CD4-positive, alpha-beta T cell treated with Interleukin-4 for 4 hours (primary cell): ENCODE measurements at regions not wholly inside any gene's neighbourhood (a gene's known extent, or its start where the extent isn't known, plus 50 kb on each side); places are given as distances from the start of the nearest gene placed in this dataset.

Experiments
- DNase-seq: peaks from one replicate; pipeline ENCODE4 v3.0.0-alpha.2; 2020

DNA sequence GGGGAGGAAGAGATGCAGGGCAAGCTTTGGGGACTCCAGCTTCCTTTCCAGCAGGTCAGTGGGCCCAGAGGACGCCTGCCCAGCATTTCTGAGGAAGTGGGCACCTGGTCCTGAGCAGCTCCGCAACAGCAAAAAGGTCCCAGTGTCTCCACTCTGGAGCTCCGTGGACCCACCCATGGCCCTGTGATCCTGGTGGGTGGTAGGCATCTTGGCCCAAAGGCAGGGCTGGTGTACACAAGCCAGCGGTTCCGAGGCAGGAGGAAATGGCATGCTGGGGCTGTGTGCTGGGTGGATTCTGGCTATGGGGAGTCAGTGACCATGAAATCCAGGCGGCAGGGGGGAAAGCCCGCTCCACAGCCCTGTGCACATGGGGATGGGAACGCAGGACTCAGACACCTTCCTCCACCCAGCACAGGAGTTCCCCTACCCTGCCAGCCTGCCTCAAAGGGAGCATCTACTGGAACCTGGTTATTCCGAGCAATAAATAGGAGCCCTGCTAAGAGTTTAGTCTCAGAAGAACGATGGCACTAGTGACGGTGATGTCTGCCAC is 206.0 kb downstream of the GLI2 start:
- no peak for DNase-seq

GRCh38 chr2:120942658-120943057 is 207.0 kb downstream of the GLI2 start:
- no peak for DNase-seq

DNA sequence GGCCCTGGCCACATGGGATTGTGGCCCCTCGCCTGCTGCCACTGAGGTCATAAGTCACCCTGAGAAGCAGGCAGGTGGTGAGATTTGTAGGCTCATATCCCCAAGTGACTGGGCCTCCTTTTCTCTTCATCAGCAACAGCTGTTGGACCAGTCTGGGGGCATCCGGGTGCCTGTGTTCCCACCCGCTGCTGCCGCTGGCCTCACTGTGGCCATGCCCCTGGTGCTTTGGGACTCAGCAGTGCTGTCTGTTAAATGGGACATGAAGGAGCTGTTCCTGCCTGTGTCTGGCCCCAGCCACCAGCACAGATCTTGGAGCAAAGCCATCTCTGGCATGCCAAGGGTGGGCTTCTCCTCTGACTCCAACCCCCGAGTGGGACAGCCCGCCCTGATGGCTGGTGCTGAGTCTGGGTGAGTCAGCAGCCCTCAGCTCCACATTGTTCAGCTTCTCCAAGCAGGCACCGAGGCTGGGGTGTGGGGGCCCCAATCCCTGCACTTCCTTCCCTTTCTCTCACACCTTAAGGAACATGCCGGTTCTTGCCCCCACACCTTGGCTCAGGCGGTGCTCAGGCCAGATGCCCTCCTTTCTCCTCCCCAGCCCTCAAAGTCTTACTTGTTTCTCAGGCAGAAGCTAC is 207.9 kb downstream of the GLI2 start:
- DNase-seq, result no peak

DNA sequence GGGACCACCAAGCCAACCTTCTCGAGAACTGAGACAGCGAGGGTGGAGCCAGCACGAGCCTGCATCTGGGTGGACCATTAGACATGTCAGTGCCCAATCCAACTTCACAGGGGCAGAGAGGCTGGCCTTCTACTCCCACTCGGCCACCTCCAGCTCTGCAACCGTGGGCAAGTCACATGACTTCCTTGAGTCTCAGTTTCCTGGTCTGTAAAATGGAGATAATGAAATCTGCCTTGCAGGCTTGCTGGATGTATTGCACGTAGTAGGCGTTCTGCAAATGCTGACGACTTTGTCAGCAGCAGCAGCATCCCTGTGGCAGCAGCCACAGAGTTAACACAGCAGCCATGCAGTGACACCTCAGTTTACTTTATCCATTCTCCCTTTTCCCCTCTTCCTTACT is 208.9 kb downstream of the GLI2 start:
- no peak for DNase-seq

DNA sequence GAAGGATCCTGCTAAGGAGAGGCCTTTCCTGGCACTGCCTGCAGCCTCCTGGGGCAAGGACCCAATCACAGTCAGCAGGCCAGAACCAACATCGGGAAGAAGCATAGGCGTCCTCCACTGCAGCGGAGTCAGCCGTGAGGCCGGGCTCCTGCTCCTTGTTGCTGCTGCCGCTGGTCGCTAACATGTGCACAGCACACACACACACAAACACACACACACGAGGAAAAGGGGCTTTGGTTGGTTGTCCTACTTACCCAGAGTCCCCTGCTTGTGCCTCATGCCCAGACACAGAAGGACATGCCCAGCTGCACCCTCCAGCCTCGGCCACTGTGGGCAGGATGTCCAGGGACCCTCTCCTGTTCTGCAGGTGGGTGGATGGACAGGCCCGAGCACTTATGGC is 209.4 kb downstream of the GLI2 start:
- DNase-seq, result no peak

DNA sequence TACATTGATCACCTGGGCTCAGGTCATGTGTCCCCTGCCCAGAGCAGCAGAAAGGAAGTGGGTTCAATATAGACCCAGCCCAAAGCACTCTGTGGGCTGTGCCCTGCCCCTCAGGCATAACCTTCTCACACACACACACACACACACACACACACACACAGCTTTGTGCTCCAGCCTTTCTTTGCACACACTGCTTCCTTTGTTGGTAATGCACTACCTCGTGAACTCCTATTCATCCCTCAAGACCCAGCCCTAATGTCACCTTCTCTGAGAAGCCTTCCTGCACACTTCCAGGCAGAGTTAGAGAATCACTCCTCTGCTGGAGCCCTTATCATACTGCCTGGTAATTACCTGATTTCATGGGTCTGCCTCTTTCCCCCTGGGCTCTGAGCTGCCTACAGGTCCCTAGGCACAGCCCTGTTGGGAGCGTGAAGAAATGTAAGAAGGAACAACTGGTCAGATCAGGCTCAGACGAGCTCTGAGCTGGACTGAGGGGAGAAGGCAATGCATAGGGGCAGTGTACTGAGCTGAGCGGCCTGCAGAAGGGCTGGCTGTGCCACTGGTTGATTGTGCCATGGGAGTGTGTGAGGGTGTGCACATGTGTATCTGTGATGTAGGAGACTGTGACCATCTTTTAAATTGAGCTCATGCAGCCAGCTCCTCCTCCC is 210.3 kb downstream of the GLI2 start:
- DNase-seq, result no peak

GRCh38 chr2:120947327-120947726 is 211.7 kb downstream of the GLI2 start:
- DNase-seq, result no peak

DNA sequence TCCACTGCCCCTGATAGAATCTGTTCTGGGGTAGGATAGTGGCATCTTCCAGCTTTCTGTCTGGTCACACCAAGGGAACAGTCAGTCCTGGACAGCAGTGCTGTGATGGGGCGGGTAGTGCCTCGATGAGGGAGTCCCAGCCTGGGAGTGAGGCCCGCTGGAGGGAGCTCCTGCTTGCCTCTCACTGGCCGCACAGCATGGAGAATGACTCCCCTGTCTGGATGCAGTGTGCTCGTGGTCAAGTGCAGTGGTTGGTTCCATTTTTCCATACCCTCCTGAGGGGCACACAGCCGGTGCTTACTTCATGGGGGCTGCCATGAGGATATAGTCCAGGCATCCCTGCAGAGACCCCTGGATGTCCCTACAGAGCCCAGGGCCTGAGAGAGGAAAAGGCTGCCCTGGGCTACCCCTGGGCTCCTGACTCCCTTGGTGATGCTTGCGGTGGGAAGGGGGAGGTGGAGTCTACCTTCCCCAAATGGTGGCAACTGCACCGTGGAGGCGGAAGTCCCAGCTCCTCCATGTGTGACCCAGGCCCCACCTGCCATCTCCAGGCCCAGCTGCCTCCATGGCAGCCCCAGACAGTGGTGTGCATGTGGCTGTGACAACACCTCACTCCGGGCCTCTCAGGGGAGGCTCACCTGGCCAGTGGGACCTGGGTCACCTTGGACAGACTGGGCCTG is 212.5 kb downstream of the GLI2 start:
- no peak for DNase-seq

- no peak for DNase-seq
Observed at GRCh38 chr2:120948662-120949011, 213.0 kb downstream of the GLI2 start.

- no peak for DNase-seq
Observed at GRCh38 chr2:120949027-120949956, 213.6 kb downstream of the GLI2 start.

- DNase-seq, result no peak
Observed at GRCh38 chr2:120949957-120950590, 214.4 kb downstream of the GLI2 start.

GRCh38 chr2:120951693-120952092 is 216.0 kb downstream of the GLI2 start:
- no peak for DNase-seq

DNA sequence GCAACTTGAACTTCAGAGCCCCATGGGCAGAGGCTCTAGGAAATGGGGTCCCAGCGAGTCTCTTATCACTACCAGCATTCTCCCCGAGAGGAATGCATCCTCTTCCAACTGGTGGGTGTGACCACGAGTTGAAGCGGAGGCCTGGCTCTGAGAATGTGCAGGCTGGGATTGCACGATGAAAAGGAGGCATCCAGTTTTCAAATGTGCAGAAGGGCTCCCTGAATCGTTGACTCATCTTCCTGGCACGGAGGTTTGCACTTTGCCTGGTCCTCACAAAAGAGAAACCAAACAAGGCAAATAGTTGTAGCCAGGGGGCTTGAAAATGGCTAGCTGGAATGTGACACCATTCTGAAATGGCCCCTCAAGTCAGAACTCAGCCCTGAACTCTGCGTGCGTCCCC is 216.7 kb downstream of the GLI2 start:
- DNase-seq, result no peak

GRCh38 chr2:120953066-120953756 is 217.5 kb downstream of the GLI2 start:
- DNase-seq, result no peak

- no peak for DNase-seq
Observed at GRCh38 chr2:120953843-120954584, 218.3 kb downstream of the GLI2 start.

GRCh38 chr2:120954939-120955338 is 219.3 kb downstream of the GLI2 start:
- DNase-seq, result no peak

DNA sequence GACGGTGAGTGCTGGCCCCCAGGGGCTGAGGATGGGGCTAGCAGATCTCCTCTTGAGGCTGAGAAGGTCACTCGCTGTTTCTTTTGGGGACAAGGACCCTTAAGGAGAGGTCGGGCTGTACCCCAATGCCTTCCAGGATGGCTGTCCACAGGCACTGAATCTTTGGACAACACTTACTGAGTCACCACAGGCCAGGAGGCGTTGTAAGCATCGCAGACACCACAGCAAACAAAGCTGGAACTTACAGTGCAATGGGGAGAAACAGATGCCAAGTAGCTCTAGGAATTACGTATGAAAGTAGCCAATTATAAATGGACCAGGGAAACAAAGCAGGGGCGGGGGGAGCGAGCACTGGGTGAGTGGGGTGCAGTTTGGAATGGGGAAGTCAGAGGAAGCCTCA is 219.8 kb downstream of the GLI2 start:
- DNase-seq, result no peak

GRCh38 chr2:120956486-120957156 is 221.0 kb downstream of the GLI2 start:
- DNase-seq, result no peak

DNA sequence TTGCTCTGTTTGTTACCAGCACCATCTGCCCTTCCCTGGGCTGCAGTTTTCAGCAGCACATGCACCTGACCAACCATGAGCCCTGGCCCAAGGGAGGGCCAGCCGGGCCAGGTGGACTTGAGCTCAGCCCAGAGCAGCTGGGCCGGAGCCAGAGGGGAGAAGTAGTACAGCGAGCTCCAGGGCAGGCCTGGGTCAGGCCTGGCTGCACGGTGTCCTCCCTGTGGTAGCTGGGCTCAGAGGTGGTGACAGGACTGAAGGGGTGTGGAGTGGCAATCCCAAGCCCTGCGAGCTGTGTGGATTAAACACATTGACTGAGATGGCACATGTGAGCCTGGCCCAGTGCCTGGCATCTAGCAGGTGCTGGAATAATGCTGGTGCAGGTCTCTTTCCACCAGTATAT is 222.2 kb downstream of the GLI2 start:
- DNase-seq, result no peak

GRCh38 chr2:120958623-120959366 is 223.1 kb downstream of the GLI2 start:
- no peak for DNase-seq
